ENCODE measurements at regions not wholly inside any gene's neighbourhood (a gene's known extent, or its start where the extent isn't known, plus 50 kb on each side); places are given as distances from the start of the nearest gene placed in this dataset.

- DNase-seq (ENCODE audit: low spot score), result no peak
Observed at GRCh38 chr5:3888310-3888709, 292.7 kb downstream of the IRX1 start.

DNA sequence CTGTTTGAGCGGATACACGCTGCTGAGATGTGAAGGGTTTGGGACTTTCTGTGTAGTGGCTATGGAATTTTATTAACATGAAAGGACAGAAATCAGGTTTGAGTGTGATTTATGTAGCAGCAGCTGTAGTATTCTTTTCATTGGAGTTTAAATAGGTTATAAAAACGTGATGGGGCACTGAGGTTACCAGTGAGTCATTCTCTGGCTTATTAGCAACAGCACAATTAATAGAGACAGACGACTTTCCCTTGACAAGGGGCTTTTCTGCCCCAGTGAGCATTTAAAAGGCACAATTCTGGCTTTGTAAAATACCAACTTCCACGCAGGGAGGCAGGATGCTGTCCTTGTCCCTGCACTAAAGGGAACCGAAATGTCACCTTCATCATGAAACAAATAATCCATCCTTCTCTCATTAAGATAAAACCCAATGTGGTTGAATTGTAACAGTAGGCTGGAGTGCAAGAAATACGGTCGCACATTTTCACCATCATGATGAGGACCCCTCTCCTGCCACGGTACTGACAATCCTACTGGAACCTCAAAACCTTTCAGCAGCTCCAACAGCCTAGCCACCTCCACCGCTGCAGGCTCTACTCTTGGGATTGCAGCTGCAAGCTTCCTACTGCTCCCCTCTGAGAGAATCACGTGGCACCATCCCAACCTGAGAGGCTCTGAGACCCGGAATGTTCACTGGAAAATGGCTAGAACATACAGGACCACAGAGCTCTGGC lies 293.9 kb downstream of the IRX1 start:
- no peak for DNase-seq (ENCODE audit: low spot score)

DNA sequence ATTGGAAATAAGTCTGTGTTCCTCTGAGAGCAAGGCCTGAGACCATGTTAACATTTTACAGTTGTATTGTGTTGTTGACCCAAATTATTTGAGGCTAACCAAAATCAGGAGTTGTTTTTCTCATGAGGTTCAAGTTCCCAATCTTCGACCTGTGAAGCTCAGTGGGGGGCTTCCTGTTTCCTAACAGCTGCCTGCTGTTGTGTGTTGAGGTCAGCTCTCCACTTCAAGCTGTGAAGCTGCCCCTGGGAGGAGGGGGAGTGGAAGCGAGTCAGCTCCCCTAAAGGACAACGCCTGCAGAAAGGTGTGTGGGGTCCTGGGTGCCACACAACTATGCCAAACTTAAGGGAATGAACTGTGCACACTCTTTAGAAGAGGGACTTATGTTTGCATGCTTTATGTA lies 295.5 kb downstream of the IRX1 start:
- no peak for DNase-seq (ENCODE audit: low spot score)

GRCh38 chr5:3893527-3893926 lies 297.9 kb downstream of the IRX1 start:
- DNase-seq (ENCODE audit: low spot score), result no peak

DNA sequence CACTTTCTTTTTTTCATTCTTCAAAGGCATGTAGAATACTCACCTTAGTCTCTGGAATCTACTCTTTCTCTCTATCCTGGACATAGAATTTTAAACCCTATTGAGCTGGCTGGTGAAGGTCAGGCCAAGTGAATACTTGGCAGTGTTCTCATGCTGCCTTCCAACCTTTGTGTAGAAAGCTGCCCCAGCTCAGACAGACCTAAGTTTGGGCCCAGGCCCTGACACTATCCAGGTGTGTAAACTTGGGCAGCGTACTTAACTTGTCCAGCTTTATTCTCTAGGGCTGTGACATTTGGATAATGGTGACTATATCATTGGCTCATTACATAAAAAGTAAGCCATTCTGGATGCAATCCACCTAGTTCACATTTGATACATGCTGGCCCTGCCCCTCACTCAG lies 298.3 kb downstream of the IRX1 start:
- DNase-seq (ENCODE audit: low spot score), result no peak

GRCh38 chr5:3896098-3896497 lies 300.5 kb downstream of the IRX1 start:
- no peak for DNase-seq (ENCODE audit: low spot score)

DNA sequence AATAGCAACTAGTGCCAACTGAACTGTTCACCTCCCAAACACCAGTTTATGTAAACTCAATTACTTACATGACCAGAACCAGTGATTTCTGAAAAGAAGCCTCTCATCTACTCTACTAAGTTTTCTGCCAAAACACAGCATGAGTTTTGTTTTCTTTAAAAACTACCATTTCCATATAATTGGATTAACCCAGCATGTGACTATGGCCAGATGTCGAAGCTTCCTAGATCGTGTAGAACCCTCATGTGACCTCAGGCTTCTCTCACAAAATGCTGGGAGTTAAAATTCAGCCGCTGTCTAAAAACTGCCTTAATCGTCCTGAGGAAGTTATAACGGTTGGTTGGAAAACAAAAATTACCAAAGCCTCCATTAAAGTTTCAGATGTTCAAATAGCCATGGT lies 303.5 kb downstream of the IRX1 start:
- DNase-seq (ENCODE audit: low spot score), result no peak

- no peak for DNase-seq (ENCODE audit: low spot score)
Observed at GRCh38 chr5:3904584-3904983, 309.0 kb downstream of the IRX1 start.

- DNase-seq (ENCODE audit: low spot score), result no peak
Observed at GRCh38 chr5:3905031-3905430, 309.4 kb downstream of the IRX1 start.

DNA sequence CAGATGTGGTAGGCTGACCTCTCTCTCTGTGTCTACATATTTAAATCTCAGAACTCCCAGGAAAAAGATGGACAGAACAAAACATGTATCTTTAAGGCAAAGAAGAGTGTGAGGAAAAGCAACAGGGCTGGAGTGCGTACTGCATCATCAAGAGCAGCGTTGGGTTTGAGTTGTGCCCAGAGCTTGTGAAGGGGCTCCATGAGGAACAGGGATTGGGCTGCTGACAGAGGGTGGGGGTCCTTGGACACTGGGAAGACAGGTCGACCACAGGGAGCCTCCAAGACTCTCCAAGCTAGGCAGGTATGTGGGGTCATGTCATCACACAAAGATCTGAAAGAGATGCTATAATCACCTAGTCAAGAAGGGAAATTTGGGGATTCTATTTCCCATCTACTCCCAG lies 309.9 kb downstream of the IRX1 start:
- no peak for DNase-seq (ENCODE audit: low spot score)

DNA sequence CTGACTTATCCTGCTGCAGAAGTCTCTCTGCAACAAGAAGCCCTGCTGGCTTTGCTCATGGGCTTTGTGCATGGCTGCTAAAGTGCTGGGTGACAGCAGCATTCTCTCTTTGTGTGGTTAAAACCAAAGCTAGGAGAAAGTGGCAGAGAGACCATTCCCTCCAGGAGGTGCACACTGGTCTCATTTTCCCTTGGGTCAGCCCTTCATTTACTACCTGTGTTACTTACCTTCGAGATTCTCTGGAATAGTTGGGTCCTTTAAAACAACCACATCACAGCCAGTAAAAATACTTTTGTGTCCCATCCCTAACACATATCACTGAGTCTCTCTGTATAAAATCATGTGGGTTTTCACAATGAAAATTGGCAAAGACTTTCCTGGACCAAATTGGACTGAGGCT lies 315.5 kb downstream of the IRX1 start:
- no peak for DNase-seq (ENCODE audit: low spot score)

- no peak for DNase-seq (ENCODE audit: low spot score)
Observed at GRCh38 chr5:3911773-3912172, 316.1 kb downstream of the IRX1 start.

GRCh38 chr5:3912790-3913189 lies 317.2 kb downstream of the IRX1 start:
- DNase-seq (ENCODE audit: low spot score), result no peak

DNA sequence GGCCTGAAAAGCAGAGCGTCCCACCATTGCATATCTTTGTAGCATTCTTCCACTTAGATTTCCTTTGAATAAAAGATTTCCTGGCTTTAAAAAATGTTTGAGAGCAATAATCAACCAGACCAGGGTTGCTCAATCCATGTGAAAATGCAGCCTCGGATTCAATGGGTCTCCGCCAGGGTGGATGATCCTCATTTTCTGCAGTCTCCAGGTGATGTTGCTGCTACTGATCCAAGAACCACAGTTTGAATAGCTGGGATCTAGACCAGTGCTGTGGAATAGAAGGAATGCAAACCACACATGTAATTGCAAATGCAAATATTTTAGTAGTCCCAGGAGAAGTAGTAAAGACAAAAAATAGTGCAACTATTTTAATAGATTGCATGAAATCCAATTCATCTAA lies 317.6 kb downstream of the IRX1 start:
- DNase-seq (ENCODE audit: low spot score), result no peak

- no peak for DNase-seq (ENCODE audit: low spot score)
Observed at GRCh38 chr5:3925022-3925421, 329.4 kb downstream of the IRX1 start.

GRCh38 chr5:3925935-3926334 lies 330.3 kb downstream of the IRX1 start:
- DNase-seq (ENCODE audit: low spot score), result no peak

- no peak for DNase-seq (ENCODE audit: low spot score)
Observed at GRCh38 chr5:3929799-3930198, 334.2 kb downstream of the IRX1 start.

DNA sequence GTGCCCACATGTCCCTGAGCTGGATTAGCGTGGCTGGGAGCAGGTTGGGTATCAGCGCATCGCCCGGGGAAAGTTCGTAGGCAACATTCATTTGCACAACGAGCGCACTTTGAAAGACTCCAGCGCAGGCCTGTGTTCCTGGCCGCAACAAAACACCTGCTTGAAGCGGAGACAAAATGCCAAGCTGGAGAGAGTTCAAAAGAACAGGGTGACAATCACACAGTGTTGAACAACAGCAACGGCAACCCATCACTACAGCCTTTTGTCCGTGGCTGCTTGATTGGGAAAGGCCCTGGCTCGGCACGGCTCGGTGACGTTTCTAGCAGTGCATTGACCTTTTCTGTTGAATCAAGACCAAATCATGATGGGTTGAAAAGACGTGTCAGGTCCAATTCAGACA lies 336.3 kb downstream of the IRX1 start:
- no peak for DNase-seq (ENCODE audit: low spot score)

GRCh38 chr5:3933536-3933935 lies 337.9 kb downstream of the IRX1 start:
- no peak for DNase-seq (ENCODE audit: low spot score)

GRCh38 chr5:3933966-3934365 lies 338.3 kb downstream of the IRX1 start:
- no peak for DNase-seq (ENCODE audit: low spot score)

GRCh38 chr5:3943859-3944258 lies 348.2 kb downstream of the IRX1 start:
- DNase-seq (ENCODE audit: low spot score), result no peak

DNA sequence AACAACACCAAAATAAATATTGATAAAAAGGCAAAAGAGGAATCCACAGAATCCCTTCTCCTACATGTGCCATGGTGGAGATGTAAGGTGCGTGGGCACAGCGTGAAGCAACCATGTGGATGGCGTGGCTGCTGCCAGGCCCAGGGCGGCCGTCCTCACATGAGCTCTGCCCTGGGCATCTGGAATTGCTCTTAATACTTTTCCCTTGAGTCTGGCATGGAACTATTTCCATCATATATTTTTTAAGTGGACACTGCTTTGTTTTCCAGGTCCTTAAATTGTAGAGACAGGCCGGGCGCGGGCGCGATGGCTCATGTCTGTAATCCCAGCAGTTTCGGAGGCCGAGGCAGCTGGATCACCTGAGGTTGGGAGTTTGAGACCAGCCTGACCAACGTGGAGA lies 349.3 kb downstream of the IRX1 start:
- DNase-seq (ENCODE audit: low spot score), result no peak

DNA sequence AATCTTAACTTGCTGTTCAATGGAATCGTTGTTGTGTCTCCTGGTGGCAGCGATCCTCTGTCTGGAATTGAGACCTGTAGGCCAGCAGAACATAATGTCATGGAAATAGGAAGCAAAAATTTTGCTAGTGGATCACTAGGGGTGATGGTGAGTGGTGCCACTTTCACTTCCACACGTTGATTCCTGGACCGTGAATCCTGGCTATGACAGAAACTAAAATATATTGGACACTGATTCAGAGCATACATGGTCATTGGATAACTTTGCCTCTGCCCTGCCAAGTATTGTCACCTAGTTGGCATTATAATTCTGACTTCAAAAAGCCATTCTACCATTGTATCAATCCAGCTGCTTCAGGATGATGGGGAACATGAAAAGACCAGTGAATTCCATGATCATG lies 353.2 kb downstream of the IRX1 start:
- no peak for DNase-seq (ENCODE audit: low spot score)

DNA sequence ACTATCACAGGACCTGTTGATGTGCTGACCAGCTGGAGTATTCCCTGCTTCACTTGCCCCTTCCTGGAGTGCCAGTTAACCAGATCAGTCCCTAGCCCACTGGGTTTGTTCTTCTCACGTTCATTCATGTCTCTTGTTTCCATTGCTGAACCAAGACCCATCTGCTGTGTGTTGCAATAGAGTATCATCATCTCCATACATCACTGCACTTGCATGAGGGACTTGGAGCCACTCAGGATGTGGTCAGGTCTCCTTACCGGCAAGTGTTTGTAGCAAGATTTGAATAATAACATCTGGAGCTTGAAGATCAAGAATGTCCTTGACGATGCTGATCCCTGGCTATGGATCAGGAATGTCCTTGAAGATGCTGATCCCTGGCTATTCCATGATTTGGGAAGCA lies 358.6 kb downstream of the IRX1 start:
- no peak for DNase-seq (ENCODE audit: low spot score)

DNA sequence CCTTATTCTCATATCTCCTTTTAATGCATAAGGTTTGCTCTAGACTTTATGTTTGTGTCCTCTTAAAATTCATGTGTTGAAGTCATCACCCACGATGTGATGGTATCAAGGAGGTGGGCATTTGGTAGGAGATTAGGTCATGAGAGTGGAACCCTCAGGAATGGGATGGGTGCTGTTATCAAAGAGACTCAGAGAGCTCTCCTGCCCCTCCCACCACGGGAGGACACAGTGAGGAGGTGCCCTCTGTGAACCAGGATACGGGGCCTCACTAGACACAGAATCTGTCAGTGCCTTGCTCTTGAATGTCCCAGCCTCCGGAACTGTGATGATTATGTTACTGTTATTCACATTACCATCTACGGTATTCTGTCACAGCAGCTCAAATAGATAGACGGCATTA lies 359.0 kb downstream of the IRX1 start:
- DNase-seq (ENCODE audit: low spot score), result no peak

All from HuH-7.5 (cell line).